GM23338 (cell line): ENCODE measurements at regions not wholly inside any gene's neighbourhood (a gene's known extent, or its start where the extent isn't known, plus 50 kb on each side); places are given as distances from the start of the nearest gene placed in this dataset.

Source experiments
- CTCF ChIP-seq, 2 experiments: fragments of 200-600 bp in 1 of 2; sonication (generic) in 1 of 2; conservative IDR thresholded peaks; 2 replicates each; pipeline versions ENCODE4 v1.5.1 to v1.6.1; 2016 to 2017; ENCODE audit warnings: antibody characterized with exemption in 2 of 2, low read depth in 2 of 2, mild to moderate bottlenecking in 2 of 2, moderate library complexity in 1 of 2
- EZH2phosphoT487 ChIP-seq: fragments of 200-600 bp; sonication (generic); IDR thresholded peaks from one replicate; pipeline ENCODE4 v1.8.1; 2018; ENCODE audit warnings: antibody characterized with exemption; ENCODE audit not compliant: unreplicated experiment
- POLR2AphosphoS5 ChIP-seq: IDR thresholded peaks from 2 replicates; pipeline ENCODE4 v1.6.1; 2016; ENCODE audit warnings: antibody characterized with exemption, low read depth

GRCh38 chr1:17963513-17963912 lies 144.1 kb upstream of the IGSF21 start:
- TF ChIP-seq CTCF (conservative IDR thresholded peaks at IDR 0.05; ENCODE audit: low read depth in 2 of 2) = no peak
- TF ChIP-seq EZH2phosphoT487 = no peak
- TF ChIP-seq POLR2AphosphoS5 = no peak
